SK-N-SH treated with all-trans-retinoic acid at 6 μM for 48 hours (cell line): ENCODE measurements at regions not wholly inside any gene's neighbourhood (a gene's known extent, or its start where the extent isn't known, plus 50 kb on each side); places are given as distances from the start of the nearest gene placed in this dataset.

ENCODE experiments used
- BACH2 ChIP-seq: fragments of 250-450 bp; sonication (Bioruptor Pico); IDR thresholded peaks from 2 replicates; pipeline ENCODE4 v1.9.0; 2021; ENCODE audit warnings: mild to moderate bottlenecking, borderline replicate concordance
- CSDC2 ChIP-seq: fragments of 250-450 bp; sonication (Bioruptor Pico); IDR thresholded peaks from 2 replicates; pipeline ENCODE4 v1.5.0; 2020; ENCODE audit warnings: mild to moderate bottlenecking, moderate library complexity
- ESRRG ChIP-seq: fragments of 250-450 bp; sonication (Bioruptor Pico); IDR thresholded peaks from 2 replicates; pipeline ENCODE4 v1.6.1; 2021; ENCODE audit warnings: mild to moderate bottlenecking
- ISL1 ChIP-seq: fragments of 250-450 bp; sonication (Bioruptor Pico); IDR thresholded peaks from 2 replicates; pipeline ENCODE4 v2.1.2; 2022; ENCODE audit warnings: mild to moderate bottlenecking, moderate library complexity
- POU6F1 ChIP-seq: fragments of 250-450 bp; sonication (Bioruptor Pico); IDR thresholded peaks from 2 replicates; pipeline ENCODE4 v1.8.0; 2021; ENCODE audit warnings: low read depth, mild to moderate bottlenecking, moderate library complexity, borderline replicate concordance
- RARB ChIP-seq: fragments of 250-450 bp; sonication (Bioruptor Pico); IDR thresholded peaks from 2 replicates; pipeline ENCODE4 v1.8.0; 2021; ENCODE audit warnings: mild to moderate bottlenecking, moderate library complexity
- TCF4 ChIP-seq: fragments of 250-450 bp; sonication (Bioruptor Pico); IDR thresholded peaks from 2 replicates; pipeline ENCODE4 v1.8.0; 2021; ENCODE audit warnings: mild to moderate bottlenecking, moderate library complexity, borderline replicate concordance
- ZFP3 ChIP-seq: fragments of 250-450 bp; sonication (Bioruptor Pico); IDR thresholded peaks from 2 replicates; pipeline ENCODE4 v1.5.0; 2020; ENCODE audit warnings: mild to moderate bottlenecking, moderate library complexity
- ZFP30 ChIP-seq: fragments of 450-650 bp; formaldehyde crosslinking; IDR thresholded peaks from 2 replicates; pipeline ENCODE4 v1.5.0; 2022; ENCODE audit warnings: mild to moderate bottlenecking, moderate library complexity
- ZNF8 ChIP-seq: fragments of 450-650 bp; formaldehyde crosslinking; IDR thresholded peaks from 2 replicates; pipeline ENCODE4 v1.5.0; 2020; ENCODE audit warnings: mild to moderate bottlenecking, moderate library complexity
- TF ChIP-seq, protein P1 (sequence below): fragments of 250-450 bp; sonication (Bioruptor Pico); IDR thresholded peaks from 2 replicates; pipeline ENCODE4 v1.5.1; 2020; ENCODE audit warnings: low read depth, mild to moderate bottlenecking, moderate library complexity

GRCh38 chr3:176755977-176756376 is 441.3 kb downstream of the TBL1XR1 start:
- TF ChIP-seq CSDC2 (CRISPR knock-in tag) (no peak), TCF4 (CRISPR knock-in tag) (no peak), BACH2 (CRISPR knock-in tag) (no peak), ZFP30 (CRISPR knock-in tag) (no peak), ESRRG (CRISPR knock-in tag) (no peak), ZFP3 (CRISPR knock-in tag) (no peak), RARB (no peak), ISL1 (CRISPR knock-in tag) (no peak), POU6F1 (no peak), ZNF8 (CRISPR knock-in tag) (no peak)
- TF ChIP-seq, protein P1, sequence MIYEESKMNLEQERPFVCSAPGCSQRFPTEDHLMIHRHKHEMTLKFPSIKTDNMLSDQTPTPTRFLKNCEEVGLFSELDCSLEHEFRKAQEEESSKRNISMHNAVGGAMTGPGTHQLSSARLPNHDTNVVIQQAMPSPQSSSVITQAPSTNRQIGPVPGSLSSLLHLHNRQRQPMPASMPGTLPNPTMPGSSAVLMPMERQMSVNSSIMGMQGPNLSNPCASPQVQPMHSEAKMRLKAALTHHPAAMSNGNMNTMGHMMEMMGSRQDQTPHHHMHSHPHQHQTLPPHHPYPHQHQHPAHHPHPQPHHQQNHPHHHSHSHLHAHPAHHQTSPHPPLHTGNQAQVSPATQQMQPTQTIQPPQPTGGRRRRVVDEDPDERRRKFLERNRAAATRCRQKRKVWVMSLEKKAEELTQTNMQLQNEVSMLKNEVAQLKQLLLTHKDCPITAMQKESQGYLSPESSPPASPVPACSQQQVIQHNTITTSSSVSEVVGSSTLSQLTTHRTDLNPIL (CRISPR knock-in tag), result no peak
